Left colon (tissue), 2 donors: ENCODE measurements at regions not wholly inside any gene's neighbourhood (a gene's known extent, or its start where the extent isn't known, plus 50 kb on each side); places are given as distances from the start of the nearest gene placed in this dataset.
"Not testable (repeated sequence)": the region's sequence is repeated elsewhere in the genome, so short reads cannot be mapped to it uniquely, and the experiment has no call there.

Experiments used
- ATAC-seq: fragments of 200-7000 bp; cut with Tn5 transposase; one replicate; pipeline ENCODE4 v1.9.1; 2020; ENCODE audit warnings: mild to moderate bottlenecking, moderate library complexity
- DNase-seq, 2 donors: peaks; one replicate each; pipeline ENCODE4 v3.0.0-alpha.2; 2020
- intact Hi-C, 2 donors: fragments of 100-400 bp; cut with DNase I in 1 of 2; cut with micrococcal nuclease in 1 of 2; formaldehyde crosslinking; loops; one replicate each; pipeline versions ENCODE4 v1.11.2 to v1.14.0; 2022; cut with DNase I, micrococcal nuclease
- donor health status: DM: no; HTN: no; CAD: no.
- donor health status: DM: yes; HTN: yes; CAD: no.

GRCh38 chr22:22125579-22126468 is 118.8 kb upstream of the VPREB1 start:
- no peak for DNase-seq
- ATAC-seq = no peak
- intact Hi-C loops = no loop called here

- DNase-seq = no peak
- intact Hi-C loops = no loop called here
Observed at GRCh38 chr22:22125028-22125578, 119.5 kb upstream of the VPREB1 start.

GRCh38 chr22:22124374-22124773 is 120.2 kb upstream of the VPREB1 start:
- no peak for DNase-seq
- ATAC-seq = no peak
- intact Hi-C loops = no loop called here

More at GRCh38 chr22:22125028-22125578, 119.5 kb upstream of the VPREB1 start:
- no peak for ATAC-seq

GRCh38 chr22:22123960-22124278 is 120.7 kb upstream of the VPREB1 start:
- intact Hi-C loops = no loop called here
- DNase-seq (no peak), ATAC-seq (no peak)

- ATAC-seq (no peak), DNase-seq (no peak)
- intact Hi-C loops = no loop called here
Observed at GRCh38 chr22:22123118-22123959, 121.2 kb upstream of the VPREB1 start.

GRCh38 chr22:22122348-22123117 is 122.1 kb upstream of the VPREB1 start:
- ATAC-seq (no peak), DNase-seq (no peak)
- intact Hi-C loops = no loop called here

- ATAC-seq (no peak), DNase-seq (no peak)
- intact Hi-C loops = no loop called here
Observed at GRCh38 chr22:22121445-22121844, 123.1 kb upstream of the VPREB1 start.

GRCh38 chr22:22120160-22120559 is 124.4 kb upstream of the VPREB1 start:
- ATAC-seq = no peak
- no peak for DNase-seq
- intact Hi-C loops = no loop called here

GRCh38 chr22:22118987-22119386 is 125.6 kb upstream of the VPREB1 start:
- DNase-seq (no peak), ATAC-seq (no peak)
- intact Hi-C loops = no loop called here

GRCh38 chr22:22117864-22118544 is 126.6 kb upstream of the VPREB1 start:
- DNase-seq, intact Hi-C loops, ATAC-seq: not testable (repeated sequence)

- intact Hi-C loops, ATAC-seq, DNase-seq: not testable (repeated sequence)
Observed at GRCh38 chr22:22116997-22117770, 127.4 kb upstream of the VPREB1 start.

GRCh38 chr22:22113701-22114100 is 130.9 kb upstream of the VPREB1 start:
- no peak for ATAC-seq
- intact Hi-C loops = no loop called here
- DNase-seq = no peak

GRCh38 chr22:22112533-22113294 is 130.1 kb upstream of the TOP3B start:
- no peak for ATAC-seq

GRCh38 chr22:22111983-22112382 is 129.4 kb upstream of the TOP3B start:
- DNase-seq (no peak), ATAC-seq (no peak)
- intact Hi-C loops = no loop called here

More at GRCh38 chr22:22112533-22113294, 130.1 kb upstream of the TOP3B start:
- DNase-seq = no peak
- intact Hi-C loops = no loop called here

- DNase-seq (no peak), ATAC-seq (no peak)
- intact Hi-C loops = no loop called here
Observed at GRCh38 chr22:22111267-22111751, 128.7 kb upstream of the TOP3B start.

- intact Hi-C loops = no loop called here
- ATAC-seq = peak; percentile 63
- DNase-seq = peak in 1 of 2 donors; percentile 55
Observed at GRCh38 chr22:22110548-22111266, 128.1 kb upstream of the TOP3B start.
